ENCODE measurements at regions not wholly inside any gene's neighbourhood (a gene's known extent, or its start where the extent isn't known, plus 50 kb on each side); places are given as distances from the start of the nearest gene placed in this dataset.

DNA sequence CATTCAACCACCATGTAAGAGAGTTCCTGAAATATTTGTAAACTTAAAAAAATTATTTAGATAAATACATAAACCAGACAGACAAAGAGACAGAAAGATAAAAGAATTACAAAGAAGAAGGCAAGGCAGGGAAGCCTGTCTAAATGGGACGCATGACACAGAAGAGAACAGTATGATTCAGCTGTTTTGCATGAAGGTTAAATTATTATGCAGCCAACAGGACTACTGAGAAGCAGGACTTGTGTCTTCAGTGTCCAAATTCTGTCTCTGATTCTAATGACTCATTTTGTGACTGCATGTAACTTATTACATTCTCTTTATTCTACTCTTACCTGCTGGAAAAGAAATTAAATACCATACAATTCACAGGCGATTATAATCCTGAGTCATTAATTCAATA, 340.4 kb upstream of the KCNMB2 start:
- Histone ChIP-seq H3K27ac (ENCODE audit: insufficient read depth, low read depth, low read length) (no peak overlapping the region), H3K36me3 (ENCODE audit: control insufficient read depth in 2 of 2, extremely low read depth in 1 of 2, insufficient read depth in 2 of 2, low read length in 2 of 2) (no peaks in the 10 kb centered on the region)
- DNase-seq (ENCODE audit: low read depth, low spot score), result no peak

DNA sequence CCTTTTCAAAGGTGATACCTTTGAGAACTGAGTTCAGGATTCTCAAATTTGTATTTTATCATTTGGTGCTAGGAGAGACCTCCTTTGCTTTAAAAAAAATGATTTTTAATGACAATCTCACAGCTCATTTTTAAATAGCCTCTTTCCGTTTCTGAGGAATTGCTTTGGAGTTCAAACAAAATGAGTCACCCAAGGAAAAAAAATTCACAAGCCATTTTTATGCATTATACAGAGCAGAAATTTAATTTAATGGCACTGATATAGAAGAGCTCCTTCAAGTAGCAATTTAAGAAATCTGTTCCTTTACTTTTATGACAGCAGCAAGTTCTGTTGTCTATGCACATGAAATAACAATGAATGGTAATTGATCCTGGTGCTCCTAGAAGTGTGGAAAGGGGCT, 337.9 kb upstream of the KCNMB2 start:
- CTCF ChIA-PET, result interaction anchor here (0.9 to 1.1 kb wide), 3 partner anchors 55 to 576 kb away, joined by 3 read pairs; no protein-coding TSS in a partner anchor
- peak; percentile 12 for DNase-seq (ENCODE audit: low read depth, low spot score)

More for the DNA sequence above, 340.4 kb upstream of the KCNMB2 start:
- peaks cover 5% of the 10 kb centered on the region for H3K4me1 ChIP-seq (ENCODE audit: control insufficient read depth, extremely low read depth, insufficient read depth, low read length)
- H3K4me3 ChIP-seq (replicated peaks in 1 of 3; ENCODE audit: insufficient read depth in 1 of 3, low read depth in 1 of 3, low read length in 3 of 3), result no peak overlapping the region
- POLR2A ChIA-PET, result no interaction called here
- dilution Hi-C loops (cut with MboI; ENCODE audit: extremely low pct_ligation_motif_present, low sequenced_read_pairs) (no loop called here), intact Hi-C loops (cut with micrococcal nuclease) (no loop called here)
- TF ChIP-seq JUN (IDR thresholded peaks at IDR 0.05; ENCODE audit: borderline replicate concordance, insufficient read depth, insufficient read length, low read depth) (no peak), FOS (IDR thresholded peaks at IDR 0.05; ENCODE audit: borderline replicate concordance, insufficient read depth, low read length) (no peak), GATA2 (IDR thresholded peaks at IDR 0.05; ENCODE audit: insufficient read depth, insufficient read length, low read depth, low read length) (no peak), EZH2 (IDR thresholded peaks at IDR 0.05; ENCODE audit: borderline replicate concordance, low read depth, low read length, severe bottlenecking) (no peak)
- CTCF ChIA-PET, result no interaction called here
- BruUV-seq (replicated peaks), result no TSS peak
- H3K4me2 ChIP-seq (ENCODE audit: insufficient read depth, low read length), result no peak overlapping the region
- H3K9ac ChIP-seq (replicated peaks; ENCODE audit: extremely low read depth, insufficient read depth, low read length), result no peak overlapping the region
- no peaks in the 10 kb centered on the region for H3K79me2 ChIP-seq (ENCODE audit: control insufficient read depth, insufficient read depth, low read length)
- no peaks in the 10 kb centered on the region for H3K9me3 ChIP-seq (replicated peaks; ENCODE audit: control insufficient read depth, insufficient read depth, low read length)
- no peak overlapping the region for H2AFZ ChIP-seq (ENCODE audit: low read depth, low read length)
- H3K27me3 ChIP-seq (ENCODE audit: control insufficient read depth in 2 of 2, insufficient read depth in 2 of 2, low read length in 2 of 2), result no peaks in the 10 kb centered on the region
- no peaks in the 10 kb centered on the region for H4K20me1 ChIP-seq (replicated peaks; ENCODE audit: control insufficient read depth, extremely low read depth, insufficient read depth, low read length)
- FAIRE-seq, result no peak
- H3K9me1 ChIP-seq (replicated peaks; ENCODE audit: control insufficient read depth, extremely low read depth, insufficient read depth, low read length), result no peaks in the 10 kb centered on the region

More for the DNA sequence above, 337.9 kb upstream of the KCNMB2 start:
- no peaks in the 10 kb centered on the region for H3K79me2 ChIP-seq (ENCODE audit: control insufficient read depth, insufficient read depth, low read length)
- peaks cover 20% of the 10 kb centered on the region for H3K4me1 ChIP-seq (ENCODE audit: control insufficient read depth, extremely low read depth, insufficient read depth, low read length)
- FAIRE-seq, result no peak
- no peak overlapping the region for H3K4me2 ChIP-seq (ENCODE audit: insufficient read depth, low read length)
- no peaks in the 10 kb centered on the region for H3K9me1 ChIP-seq (replicated peaks; ENCODE audit: control insufficient read depth, extremely low read depth, insufficient read depth, low read length)
- POLR2A ChIA-PET, result no interaction called here
- peak; percentile 42 for TF ChIP-seq FOS (IDR thresholded peaks at IDR 0.05; ENCODE audit: borderline replicate concordance, insufficient read depth, low read length)
- TF ChIP-seq POLR2AphosphoS5 (IDR thresholded peaks at IDR 0.05; ENCODE audit: insufficient read depth, low read depth, low read length), result no peak
- no peak for TF ChIP-seq JUN (IDR thresholded peaks at IDR 0.05; ENCODE audit: borderline replicate concordance, insufficient read depth, insufficient read length, low read depth)
- no peak overlapping the region for H3K4me3 ChIP-seq (replicated peaks in 1 of 3; ENCODE audit: insufficient read depth in 1 of 3, low read depth in 1 of 3, low read length in 3 of 3)
- no peak overlapping the region for H3K27ac ChIP-seq (ENCODE audit: insufficient read depth, low read depth, low read length)
- dilution Hi-C loops (cut with MboI; ENCODE audit: extremely low pct_ligation_motif_present, low sequenced_read_pairs), result no loop called here
- no peak overlapping the region for H3K9ac ChIP-seq (replicated peaks; ENCODE audit: extremely low read depth, insufficient read depth, low read length)
- no peaks in the 10 kb centered on the region for H3K36me3 ChIP-seq (ENCODE audit: control insufficient read depth in 2 of 2, extremely low read depth in 1 of 2, insufficient read depth in 2 of 2, low read length in 2 of 2)
- no peak overlapping the region for H2AFZ ChIP-seq (ENCODE audit: low read depth, low read length)
- H3K9me3 ChIP-seq (replicated peaks; ENCODE audit: control insufficient read depth, insufficient read depth, low read length), result no peaks in the 10 kb centered on the region
- intact Hi-C loops (cut with micrococcal nuclease), result no loop called here
- H3K27me3 ChIP-seq (ENCODE audit: control insufficient read depth in 2 of 2, insufficient read depth in 2 of 2, low read length in 2 of 2), result no peaks in the 10 kb centered on the region
- BruUV-seq (replicated peaks), result no TSS peak
- H4K20me1 ChIP-seq (replicated peaks; ENCODE audit: control insufficient read depth, extremely low read depth, insufficient read depth, low read length), result no peaks in the 10 kb centered on the region
